ENCODE measurements at regions not wholly inside any gene's neighbourhood (a gene's known extent, or its start where the extent isn't known, plus 50 kb on each side); places are given as distances from the start of the nearest gene placed in this dataset.

GRCh38 chr10:34956756-34957155 is 133.4 kb downstream of the CUL2 start:
- TF ChIP-seq POLR2A (IDR thresholded peaks at IDR 0.05; ENCODE audit: low read length), result no peak
- no peak for TF ChIP-seq ELK1 (IDR thresholded peaks at IDR 0.05; ENCODE audit: low read depth, low read length)
- no peak for TF ChIP-seq CTCF (IDR thresholded peaks at IDR 0.05)
- TF ChIP-seq EP300 (IDR thresholded peaks at IDR 0.05), result no peak
- TF ChIP-seq USF2 (IDR thresholded peaks at IDR 0.05), result no peak
- no peak for TF ChIP-seq MYC (IDR thresholded peaks at IDR 0.05; ENCODE audit: borderline replicate concordance, low read length)
- TF ChIP-seq SMC3 (IDR thresholded peaks at IDR 0.05), result no peak
- TF ChIP-seq ZNF302 (CRISPR knock-in tag; IDR thresholded peaks at IDR 0.05), result no peak
- TF ChIP-seq REST (IDR thresholded peaks at IDR 0.05), result no peak
- no peak for TF ChIP-seq CEBPB (IDR thresholded peaks at IDR 0.05)
- TF ChIP-seq CHD2 (IDR thresholded peaks at IDR 0.05; ENCODE audit: low read length, partially characterized antibody), result no peak
